Panc1 (cell line): ENCODE measurements at regions not wholly inside any gene's neighbourhood (a gene's known extent, or its start where the extent isn't known, plus 50 kb on each side); places are given as distances from the start of the nearest gene placed in this dataset.

Experiments
- POLR2AphosphoS5 ChIP-seq: IDR thresholded peaks from 2 replicates; pipeline ENCODE4 v1.6.1; 2012; ENCODE audit warnings: mild to moderate bottlenecking, low read depth, low read length, moderate library complexity
- SIN3A ChIP-seq: IDR thresholded peaks from 2 replicates; pipeline ENCODE4 v1.6.1; 2012; ENCODE audit warnings: low read depth, mild to moderate bottlenecking, low read length, moderate library complexity, borderline replicate concordance; ENCODE audit not compliant: insufficient read depth
- TCF7L2 ChIP-seq: IDR thresholded peaks from 2 replicates; pipeline ENCODE4 v1.6.1; 2011; ENCODE audit warnings: mild to moderate bottlenecking, low read depth, low read length, inconsistent platforms
- TF ChIP-seq, protein P1 (sequence below): fragments of 450-650 bp; IDR thresholded peaks from 2 replicates; pipeline ENCODE4 v1.5.1; 2017; ENCODE audit warnings: mild to moderate bottlenecking
- TF ChIP-seq, protein P2 (sequence below), 2 experiments: IDR thresholded peaks; 2 replicates each; pipeline ENCODE4 v1.6.1; 2011 to 2012; ENCODE audit warnings: low read depth in 2 of 2, control low read depth in 1 of 2, low read length in 1 of 2, mild to moderate bottlenecking in 1 of 2, moderate library complexity in 1 of 2; ENCODE audit not compliant: insufficient read depth in 1 of 2

DNA sequence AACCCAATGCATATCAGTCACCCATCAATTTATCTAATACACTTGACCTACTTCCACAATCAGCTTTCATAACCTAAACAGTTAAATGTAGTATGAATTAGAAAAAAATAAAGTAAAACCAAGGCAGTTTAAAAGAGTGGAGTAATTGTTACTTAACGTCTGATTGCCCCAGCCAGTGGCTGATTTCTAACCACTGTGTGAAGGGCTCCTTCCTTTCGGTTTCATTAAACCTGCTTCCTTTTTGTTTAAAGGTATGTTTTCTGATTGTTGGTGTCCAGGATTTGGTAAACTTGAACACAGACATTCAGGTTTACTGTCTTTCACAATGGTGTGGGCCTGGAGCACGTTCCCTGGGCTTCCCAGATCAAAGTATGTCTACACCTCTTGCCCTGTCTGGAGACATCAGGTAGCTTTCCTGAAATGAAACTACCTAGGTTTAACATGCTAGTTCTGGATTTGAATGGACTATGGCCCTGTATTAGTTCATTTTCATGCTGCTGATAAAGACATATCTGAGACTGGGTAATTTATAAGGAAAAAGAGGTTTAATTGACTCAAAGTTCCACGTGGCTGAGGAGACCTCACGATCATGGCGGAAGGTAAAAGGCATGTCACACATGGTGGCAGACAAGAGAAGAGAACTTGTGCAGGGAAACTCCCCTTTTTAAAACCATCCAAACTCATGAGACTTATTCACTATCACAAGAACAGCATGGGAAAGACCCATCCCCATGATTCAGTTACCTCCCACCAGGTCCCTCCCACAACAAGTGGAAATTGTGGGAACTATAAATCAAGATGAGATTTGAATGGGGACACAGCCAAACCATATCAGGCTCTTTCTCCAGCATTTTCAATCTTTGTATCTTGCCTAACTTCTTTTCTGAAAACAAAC lies 605.2 kb upstream of the ID2 start:
- TF ChIP-seq, protein P1, sequence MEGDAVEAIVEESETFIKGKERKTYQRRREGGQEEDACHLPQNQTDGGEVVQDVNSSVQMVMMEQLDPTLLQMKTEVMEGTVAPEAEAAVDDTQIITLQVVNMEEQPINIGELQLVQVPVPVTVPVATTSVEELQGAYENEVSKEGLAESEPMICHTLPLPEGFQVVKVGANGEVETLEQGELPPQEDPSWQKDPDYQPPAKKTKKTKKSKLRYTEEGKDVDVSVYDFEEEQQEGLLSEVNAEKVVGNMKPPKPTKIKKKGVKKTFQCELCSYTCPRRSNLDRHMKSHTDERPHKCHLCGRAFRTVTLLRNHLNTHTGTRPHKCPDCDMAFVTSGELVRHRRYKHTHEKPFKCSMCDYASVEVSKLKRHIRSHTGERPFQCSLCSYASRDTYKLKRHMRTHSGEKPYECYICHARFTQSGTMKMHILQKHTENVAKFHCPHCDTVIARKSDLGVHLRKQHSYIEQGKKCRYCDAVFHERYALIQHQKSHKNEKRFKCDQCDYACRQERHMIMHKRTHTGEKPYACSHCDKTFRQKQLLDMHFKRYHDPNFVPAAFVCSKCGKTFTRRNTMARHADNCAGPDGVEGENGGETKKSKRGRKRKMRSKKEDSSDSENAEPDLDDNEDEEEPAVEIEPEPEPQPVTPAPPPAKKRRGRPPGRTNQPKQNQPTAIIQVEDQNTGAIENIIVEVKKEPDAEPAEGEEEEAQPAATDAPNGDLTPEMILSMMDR: no peak
- TF ChIP-seq, protein P2, sequence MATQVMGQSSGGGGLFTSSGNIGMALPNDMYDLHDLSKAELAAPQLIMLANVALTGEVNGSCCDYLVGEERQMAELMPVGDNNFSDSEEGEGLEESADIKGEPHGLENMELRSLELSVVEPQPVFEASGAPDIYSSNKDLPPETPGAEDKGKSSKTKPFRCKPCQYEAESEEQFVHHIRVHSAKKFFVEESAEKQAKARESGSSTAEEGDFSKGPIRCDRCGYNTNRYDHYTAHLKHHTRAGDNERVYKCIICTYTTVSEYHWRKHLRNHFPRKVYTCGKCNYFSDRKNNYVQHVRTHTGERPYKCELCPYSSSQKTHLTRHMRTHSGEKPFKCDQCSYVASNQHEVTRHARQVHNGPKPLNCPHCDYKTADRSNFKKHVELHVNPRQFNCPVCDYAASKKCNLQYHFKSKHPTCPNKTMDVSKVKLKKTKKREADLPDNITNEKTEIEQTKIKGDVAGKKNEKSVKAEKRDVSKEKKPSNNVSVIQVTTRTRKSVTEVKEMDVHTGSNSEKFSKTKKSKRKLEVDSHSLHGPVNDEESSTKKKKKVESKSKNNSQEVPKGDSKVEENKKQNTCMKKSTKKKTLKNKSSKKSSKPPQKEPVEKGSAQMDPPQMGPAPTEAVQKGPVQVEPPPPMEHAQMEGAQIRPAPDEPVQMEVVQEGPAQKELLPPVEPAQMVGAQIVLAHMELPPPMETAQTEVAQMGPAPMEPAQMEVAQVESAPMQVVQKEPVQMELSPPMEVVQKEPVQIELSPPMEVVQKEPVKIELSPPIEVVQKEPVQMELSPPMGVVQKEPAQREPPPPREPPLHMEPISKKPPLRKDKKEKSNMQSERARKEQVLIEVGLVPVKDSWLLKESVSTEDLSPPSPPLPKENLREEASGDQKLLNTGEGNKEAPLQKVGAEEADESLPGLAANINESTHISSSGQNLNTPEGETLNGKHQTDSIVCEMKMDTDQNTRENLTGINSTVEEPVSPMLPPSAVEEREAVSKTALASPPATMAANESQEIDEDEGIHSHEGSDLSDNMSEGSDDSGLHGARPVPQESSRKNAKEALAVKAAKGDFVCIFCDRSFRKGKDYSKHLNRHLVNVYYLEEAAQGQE (IDR thresholded peaks at IDR 0.05; ENCODE audit: insufficient read depth in 1 of 2, low read depth in 2 of 2, low read length in 1 of 2): no peak
- TF ChIP-seq POLR2AphosphoS5 (no peak), TCF7L2 (no peak), SIN3A (no peak)
